Body of pancreas (tissue), 4 donors: ENCODE measurements at regions not wholly inside any gene's neighbourhood (a gene's known extent, or its start where the extent isn't known, plus 50 kb on each side); places are given as distances from the start of the nearest gene placed in this dataset.

Source experiments
- CTCF ChIP-seq, 7 experiments: fragments of 450-650 bp in 4 of 7; fragments of 200-600 bp in 3 of 7; sonication (generic) in 3 of 7; IDR thresholded peaks; one replicate each; pipeline ENCODE4 v1.5.1; 2016 to 2019; ENCODE audit warnings: antibody characterized with exemption in 7 of 7
- POLR2A ChIP-seq, 3 donors: fragments of 450-650 bp; IDR thresholded peaks; one replicate each; pipeline ENCODE4 v1.6.1; 2016; ENCODE audit warnings: antibody characterized with exemption in 3 of 3, mild to moderate bottlenecking in 2 of 3

- TF ChIP-seq CTCF (IDR thresholded peaks at IDR 0.05) (no peak), POLR2A (IDR thresholded peaks at IDR 0.05) (no peak)
Measured at GRCh38 chr17:13871261-13871660, 198.0 kb upstream of the COX10 start.
